Heart right ventricle (tissue), 16 donors: ENCODE measurements at regions not wholly inside any gene's neighbourhood (a gene's known extent, or its start where the extent isn't known, plus 50 kb on each side); places are given as distances from the start of the nearest gene placed in this dataset.
"Not testable (repeated sequence)": the region's sequence is repeated elsewhere in the genome, so short reads cannot be mapped to it uniquely, and the experiment has no call there.

Experiments used
- ATAC-seq, 8 donors: fragments of 200-7000 bp; cut with Tn5 transposase; one replicate each; pipeline ENCODE4 v1.9.1; 2020; ENCODE audit warnings: mild to moderate bottlenecking in 8 of 8, moderate library complexity in 8 of 8, moderate number of reproducible peaks in 1 of 8
- DNase-seq, 2 donors: peaks; one replicate each; pipeline ENCODE4 v3.0.0-alpha.2; 2020
- H3K27ac ChIP-seq, 10 donors: fragments of 200-600 bp; sonication (generic) in 2 of 10; one replicate each; pipeline versions ENCODE4 v1.5.0 to v1.8.0; 2020 to 2022; ENCODE audit warnings: mild to moderate bottlenecking in 3 of 10
- H3K27me3 ChIP-seq, 7 donors: fragments of 200-600 bp; one replicate each; pipeline ENCODE4 v1.8.0; 2021 to 2022; ENCODE audit warnings: mild to moderate bottlenecking in 2 of 7
- H3K36me3 ChIP-seq, 9 donors: fragments of 200-600 bp; sonication (generic) in 1 of 9; one replicate each; pipeline versions ENCODE4 v1.5.0 to v1.8.0; 2020 to 2022; ENCODE audit warnings: mild to moderate bottlenecking in 2 of 9
- H3K4me1 ChIP-seq, 9 donors: fragments of 200-600 bp; sonication (generic) in 1 of 9; one replicate each; pipeline versions ENCODE4 v1.5.0 to v1.8.0; 2020 to 2022; ENCODE audit warnings: mild to moderate bottlenecking in 4 of 9
- H3K4me3 ChIP-seq, 10 donors: fragments of 200-600 bp; sonication (generic) in 2 of 10; one replicate each; pipeline versions ENCODE4 v1.5.0 to v1.8.0; 2020 to 2022; ENCODE audit warnings: mild to moderate bottlenecking in 7 of 10, moderate library complexity in 2 of 10
- H3K9me3 ChIP-seq, 11 donors: fragments of 200-600 bp in 10 of 11; sonication (generic) in 2 of 11; one replicate each; pipeline versions ENCODE4 v1.5.0 to v1.8.0; 2013 to 2022; ENCODE audit warnings: mild to moderate bottlenecking in 2 of 11, control low read depth in 1 of 11, moderate library complexity in 1 of 11
- WGBS, 2 donors: extraction: QIAGEN DNeasy Blood & Tissue Kit; methylation state at CpG; one replicate each; pipeline ENCODE4 v1.1.7; 2013; ENCODE audit warnings: inconsistent platforms in 1 of 2; 5-methylcytosine and 5-hydroxymethylcytosine counted together
- intact Hi-C, 10 donors: fragments of 100-400 bp; cut with DNase I; formaldehyde crosslinking; loops; one replicate each; pipeline versions ENCODE4 v1.11.1 to v1.14.2; 2022
- TF ChIP-seq, protein P1 (sequence below), 9 donors: fragments of 200-600 bp; sonication (generic) in 2 of 9; IDR thresholded peaks; one replicate each; pipeline versions ENCODE4 v1.5.0 to v1.8.0; 2021 to 2022; ENCODE audit warnings: antibody characterized with exemption in 9 of 9, mild to moderate bottlenecking in 5 of 9, moderate library complexity in 1 of 9
- donor health status: Arrhythmogenic right ventricular cardiomyopathy.
- donor health status: ischemic (EF 13 %, LVEDD 7.1; RV severe dilation, severe dysfunction).
- donor health status: healthy with polysubstance abuse.
- donor health status: DM: no; HTN: yes; CAD: no.
- donor health status: DM: no; HTN: no; CAD: no.
- donor health status: ischemic (EF 25% LVEDD 6.9; RV normal size, moderate dysfunction).
- donor health status: ischemic (EF 25% LVEDD 5.7; RV mildly dilated, moderate dysfunction).
- donor health status: healthy.
- donor health status: DM: yes; HTN: yes; CAD: no.
- donor health status: Ischemic cardiomyopathy.
- donor health status: ischemic (EF 35%, LVEDD 5.7; RV mildly dilated, moderate dysfunction).
- donor health status: nonischemic (EF 11% LVEDD 7.7; RV severe dilation, severe dysfunction).
- donor health status: DM: yes; HTN: yes; CAD: no.
- donor health status: PGD.
- donor health status: ischemic (EF 29% LVEDD 5.4; RV normal size, mild dysfunction).
- donor health status: nonischemic (EF 23%, LVEDD 6.1; RV moderate dilation, normal function).

DNA sequence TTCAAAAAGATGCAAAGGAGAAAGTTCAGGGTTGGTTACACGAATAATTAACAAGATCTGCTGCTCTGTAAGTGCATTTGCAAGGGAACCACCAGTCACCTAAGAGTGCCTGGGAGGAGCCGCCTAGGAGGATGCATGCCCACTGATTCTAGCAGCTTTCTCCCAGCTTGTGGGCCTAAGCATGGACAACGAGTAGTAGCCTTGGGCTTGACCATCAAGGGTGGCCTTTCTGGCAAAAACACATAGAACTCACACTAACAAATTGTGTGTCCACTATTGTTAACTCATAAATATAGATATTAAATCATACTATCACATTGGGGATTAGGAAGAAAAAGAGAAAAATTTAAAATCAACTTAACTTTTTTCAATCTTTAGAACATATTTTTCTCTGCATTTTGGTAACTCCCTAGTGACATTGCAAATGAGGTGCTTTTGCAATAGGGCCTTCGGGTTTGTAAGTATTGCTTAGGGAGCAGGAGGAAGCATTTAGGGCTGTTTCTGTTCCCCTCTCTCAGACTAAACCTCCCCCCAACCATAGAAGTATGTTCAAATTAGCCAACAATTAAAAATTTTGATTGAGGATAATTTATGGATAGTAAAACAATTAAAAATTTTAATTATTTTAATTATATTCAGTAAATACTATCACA is 57.3 kb upstream of the CEP295 start:
- Histone ChIP-seq H3K27me3 (peaks cover 0 to 5% (median 0%) of the 10 kb centered on the region in 7 donors), H3K27ac (peak overlapping the region in 1 of 10 donors; percentile 57), H3K36me3 (no peaks in the 10 kb centered on the region), H3K9me3 (no peaks in the 10 kb centered on the region), H3K4me3 (no peak overlapping the region), H3K4me1 (peaks cover 0 to 10% (median 0%) of the 10 kb centered on the region in 9 donors)
- ATAC-seq (no peak), DNase-seq (no peak)
- TF ChIP-seq, protein P1, sequence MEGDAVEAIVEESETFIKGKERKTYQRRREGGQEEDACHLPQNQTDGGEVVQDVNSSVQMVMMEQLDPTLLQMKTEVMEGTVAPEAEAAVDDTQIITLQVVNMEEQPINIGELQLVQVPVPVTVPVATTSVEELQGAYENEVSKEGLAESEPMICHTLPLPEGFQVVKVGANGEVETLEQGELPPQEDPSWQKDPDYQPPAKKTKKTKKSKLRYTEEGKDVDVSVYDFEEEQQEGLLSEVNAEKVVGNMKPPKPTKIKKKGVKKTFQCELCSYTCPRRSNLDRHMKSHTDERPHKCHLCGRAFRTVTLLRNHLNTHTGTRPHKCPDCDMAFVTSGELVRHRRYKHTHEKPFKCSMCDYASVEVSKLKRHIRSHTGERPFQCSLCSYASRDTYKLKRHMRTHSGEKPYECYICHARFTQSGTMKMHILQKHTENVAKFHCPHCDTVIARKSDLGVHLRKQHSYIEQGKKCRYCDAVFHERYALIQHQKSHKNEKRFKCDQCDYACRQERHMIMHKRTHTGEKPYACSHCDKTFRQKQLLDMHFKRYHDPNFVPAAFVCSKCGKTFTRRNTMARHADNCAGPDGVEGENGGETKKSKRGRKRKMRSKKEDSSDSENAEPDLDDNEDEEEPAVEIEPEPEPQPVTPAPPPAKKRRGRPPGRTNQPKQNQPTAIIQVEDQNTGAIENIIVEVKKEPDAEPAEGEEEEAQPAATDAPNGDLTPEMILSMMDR (IDR thresholded peaks at IDR 0.05) = no peak
- intact Hi-C loops = no loop called here
- 59 to 64% methylated on average over 4 of the region's 4 CpGs for WGBS, 2 donors

DNA sequence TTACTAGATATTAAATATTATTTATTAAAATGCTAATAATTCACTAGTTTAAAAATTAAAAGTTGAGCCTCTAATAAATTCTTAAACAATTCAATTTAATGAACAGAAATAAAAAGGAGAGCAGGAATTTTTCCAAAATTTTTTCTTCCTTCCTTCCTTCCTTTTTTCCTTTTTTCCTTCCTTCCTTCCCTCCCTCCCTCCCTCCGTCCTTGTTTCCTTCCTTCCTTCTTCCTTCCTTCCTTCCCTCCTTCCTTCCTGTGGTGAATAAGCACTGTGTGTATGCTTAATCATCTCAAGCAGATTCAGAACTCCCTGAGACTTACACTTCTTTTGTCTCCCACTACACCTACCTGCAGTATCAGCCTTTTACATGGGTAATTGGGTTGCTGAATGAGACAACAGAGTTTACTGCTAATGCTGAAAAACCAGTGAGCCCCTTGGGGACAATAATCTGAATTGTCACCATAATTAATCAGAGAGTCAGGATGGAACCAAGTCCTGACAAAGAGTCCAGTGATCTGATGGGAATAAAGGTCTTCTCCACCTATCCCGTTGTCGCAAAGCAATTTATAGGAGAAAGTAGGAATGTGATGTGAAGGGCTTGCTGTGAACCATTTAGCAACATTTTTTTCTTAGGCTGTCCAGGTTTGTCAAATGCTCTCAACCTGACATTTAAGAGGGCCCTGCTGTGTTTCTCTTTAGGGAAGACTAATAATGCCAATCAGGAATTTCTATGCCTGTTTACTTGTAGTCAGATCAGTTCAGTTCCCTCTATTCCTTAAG is 58.1 kb upstream of the CEP295 start:
- ATAC-seq = no peak
- DNase-seq = no peak
- intact Hi-C loops = no loop called here
- Histone ChIP-seq H3K4me1 (peaks cover 0 to 10% (median 0%) of the 10 kb centered on the region in 9 donors), H3K36me3 (no peaks in the 10 kb centered on the region), H3K4me3 (no peak overlapping the region), H3K27me3 (peaks cover 0 to 7% (median 0%) of the 10 kb centered on the region in 7 donors), H3K27ac (peak overlapping the region in 1 of 10 donors; percentile 57), H3K9me3 (no peaks in the 10 kb centered on the region)
- WGBS, 2 donors = 76 to 81% methylated on average over 3 of the region's 3 CpGs
- TF ChIP-seq, protein P1 (IDR thresholded peaks at IDR 0.05) = no peak

DNA sequence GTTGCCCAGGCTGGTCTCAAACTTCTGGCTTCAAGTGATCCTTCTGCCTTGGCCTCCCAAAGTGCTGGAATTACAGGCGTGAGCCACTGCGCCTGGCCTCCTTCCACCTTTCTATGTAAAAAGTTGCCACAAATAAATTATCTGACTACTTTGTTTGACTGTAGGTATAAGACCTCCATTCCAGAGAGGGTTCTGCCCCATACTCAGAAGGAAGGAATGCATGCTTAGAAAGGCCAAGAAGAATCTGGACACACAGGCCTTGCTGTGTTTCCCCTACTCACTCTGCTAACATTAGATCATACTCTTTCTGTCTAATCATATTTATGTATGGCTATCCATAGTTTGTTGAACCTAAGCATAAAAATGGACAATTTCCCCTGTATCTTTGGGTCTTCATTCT is 53.0 kb upstream of the SMCO4 start:
- H3K4me1 ChIP-seq, H3K9me3 ChIP-seq, H3K27ac ChIP-seq, H3K27me3 ChIP-seq, H3K4me3 ChIP-seq, ATAC-seq, intact Hi-C loops, H3K36me3 ChIP-seq, DNase-seq: not testable (repeated sequence)
- 43 to 81% methylated on average over 2 of the region's 2 CpGs for WGBS, 2 donors
